IPS DF 4.7 (cell line): ENCODE measurements at regions not wholly inside any gene's neighbourhood (a gene's known extent, or its start where the extent isn't known, plus 50 kb on each side); places are given as distances from the start of the nearest gene placed in this dataset.
"Not testable (repeated sequence)": the region's sequence is repeated elsewhere in the genome, so short reads cannot be mapped to it uniquely, and the experiment has no call there.

ENCODE experiments used
- DNase-seq: peaks from one replicate; pipeline ENCODE4 v3.0.0-alpha.2; 2013; ENCODE audit warnings: low spot score; ENCODE audit errors: extremely low read depth

- DNase-seq, result no peak
Measured at GRCh38 chr13:99074693-99075092, 96.8 kb upstream of the DOCK9 start.

- no peak for DNase-seq
Measured at GRCh38 chr13:99075268-99076191, 97.7 kb upstream of the DOCK9 start.

- DNase-seq, result no peak
Measured at GRCh38 chr13:99078017-99078771, 100.3 kb upstream of the DOCK9 start.

GRCh38 chr13:99080131-99080530, 102.3 kb upstream of the DOCK9 start:
- DNase-seq, result no peak

- DNase-seq, result no peak
Measured at GRCh38 chr13:99083981-99084380, 106.1 kb upstream of the DOCK9 start.

GRCh38 chr13:99085139-99085807, 107.4 kb upstream of the DOCK9 start:
- no peak for DNase-seq

GRCh38 chr13:99085808-99086266, 108.0 kb upstream of the DOCK9 start:
- DNase-seq, result no peak

GRCh38 chr13:99086267-99087097, 108.6 kb upstream of the DOCK9 start:
- no peak for DNase-seq

GRCh38 chr13:99087098-99087953, 109.5 kb upstream of the DOCK9 start:
- DNase-seq, result peak; percentile 62

GRCh38 chr13:99087954-99088491, 110.2 kb upstream of the DOCK9 start:
- no peak for DNase-seq

- no peak for DNase-seq
Measured at GRCh38 chr13:99093997-99094396, 106.7 kb upstream of the UBAC2 start.

GRCh38 chr13:99101831-99102230, 98.8 kb upstream of the UBAC2 start:
- DNase-seq, result not testable (repeated sequence)

GRCh38 chr13:99103536-99103935, 97.1 kb upstream of the UBAC2 start:
- no peak for DNase-seq

- no peak for DNase-seq
Measured at GRCh38 chr13:99104396-99104795, 96.3 kb upstream of the UBAC2 start.

GRCh38 chr13:99105160-99105559, 95.5 kb upstream of the UBAC2 start:
- no peak for DNase-seq

GRCh38 chr13:99113351-99113750, 87.3 kb upstream of the UBAC2 start:
- no peak for DNase-seq

- no peak for DNase-seq
Measured at GRCh38 chr13:99118179-99118578, 82.5 kb upstream of the UBAC2 start.

GRCh38 chr13:99119656-99120055, 81.0 kb upstream of the UBAC2 start:
- no peak for DNase-seq

- DNase-seq, result no peak
Measured at GRCh38 chr13:99120751-99121150, 79.9 kb upstream of the UBAC2 start.

- no peak for DNase-seq
Measured at GRCh38 chr13:99122171-99122570, 78.5 kb upstream of the UBAC2 start.
